ENCODE measurements at regions not wholly inside any gene's neighbourhood (a gene's known extent, or its start where the extent isn't known, plus 50 kb on each side); places are given as distances from the start of the nearest gene placed in this dataset.

- no peak for TF ChIP-seq CTCF (IDR thresholded peaks at IDR 0.05; ENCODE audit: insufficient read depth, low read length, poor library complexity, severe bottlenecking)
- peaks cover 4% of the 10 kb centered on the region for H3K27me3 ChIP-seq (ENCODE audit: control insufficient read depth, insufficient read depth, low read length)
- no peaks in the 10 kb centered on the region for H3K36me3 ChIP-seq (ENCODE audit: control insufficient read depth, insufficient read depth, low read length)
- no peak overlapping the region for H3K4me3 ChIP-seq (ENCODE audit: low read depth, low read length)
- DNase-seq (ENCODE audit: low read depth): no peak
Observed at GRCh38 chr16:85358704-85359146, 246.5 kb upstream of the CIBAR2 start.

- DNase-seq (ENCODE audit: low read depth): no peak
- Histone ChIP-seq H3K4me3 (ENCODE audit: low read depth, low read length) (no peak overlapping the region), H3K27me3 (ENCODE audit: control insufficient read depth, insufficient read depth, low read length) (peaks cover under 1% of the 10 kb centered on the region), H3K36me3 (ENCODE audit: control insufficient read depth, insufficient read depth, low read length) (no peaks in the 10 kb centered on the region)
- no peak for TF ChIP-seq CTCF (IDR thresholded peaks at IDR 0.05; ENCODE audit: insufficient read depth, low read length, poor library complexity, severe bottlenecking)
Observed at GRCh38 chr16:85359147-85359822, 247.0 kb upstream of the CIBAR2 start.

GRCh38 chr16:85360323-85361277 is 248.3 kb upstream of the CIBAR2 start:
- H3K4me3 ChIP-seq (ENCODE audit: low read depth, low read length): no peak overlapping the region
- H3K27me3 ChIP-seq (ENCODE audit: control insufficient read depth, insufficient read depth, low read length): peaks cover 11% of the 10 kb centered on the region
- TF ChIP-seq CTCF (IDR thresholded peaks at IDR 0.05; ENCODE audit: insufficient read depth, low read length, poor library complexity, severe bottlenecking): no peak
- DNase-seq (ENCODE audit: low read depth): no peak
- H3K36me3 ChIP-seq (ENCODE audit: control insufficient read depth, insufficient read depth, low read length): no peaks in the 10 kb centered on the region

- Histone ChIP-seq H3K27me3 (ENCODE audit: control insufficient read depth, insufficient read depth, low read length) (peaks cover 20% of the 10 kb centered on the region), H3K4me3 (ENCODE audit: low read depth, low read length) (no peak overlapping the region), H3K36me3 (ENCODE audit: control insufficient read depth, insufficient read depth, low read length) (no peaks in the 10 kb centered on the region)
- DNase-seq (ENCODE audit: low read depth): no peak
- no peak for TF ChIP-seq CTCF (IDR thresholded peaks at IDR 0.05; ENCODE audit: insufficient read depth, low read length, poor library complexity, severe bottlenecking)
Observed at GRCh38 chr16:85361441-85362118, 249.3 kb upstream of the CIBAR2 start.

- Histone ChIP-seq H3K36me3 (ENCODE audit: control insufficient read depth, insufficient read depth, low read length) (no peaks in the 10 kb centered on the region), H3K4me3 (ENCODE audit: low read depth, low read length) (no peak overlapping the region), H3K27me3 (ENCODE audit: control insufficient read depth, insufficient read depth, low read length) (peaks cover 24% of the 10 kb centered on the region)
- TF ChIP-seq CTCF (IDR thresholded peaks at IDR 0.05; ENCODE audit: insufficient read depth, low read length, poor library complexity, severe bottlenecking): no peak
- DNase-seq (ENCODE audit: low read depth): no peak
Observed at GRCh38 chr16:85362443-85362842, 250.2 kb upstream of the CIBAR2 start.

All from kidney epithelial cell (primary cell).